ENCODE measurements at regions not wholly inside any gene's neighbourhood (a gene's known extent, or its start where the extent isn't known, plus 50 kb on each side); places are given as distances from the start of the nearest gene placed in this dataset.

GRCh38 chr1:112172294-112172882 is 182.9 kb upstream of the KCND3 start (continued):
- TF ChIP-seq ZNF584 (CRISPR knock-in tag; IDR thresholded peaks at IDR 0.05; ENCODE audit: low read depth): peak; percentile 78; the same call in 1 of the 2 replicates
- no peak for TF ChIP-seq ZNF717 (CRISPR knock-in tag; IDR thresholded peaks at IDR 0.05)
- no peak for TF ChIP-seq CC2D1A (IDR thresholded peaks at IDR 0.05)
- TF ChIP-seq ZNF780A (CRISPR knock-in tag; IDR thresholded peaks at IDR 0.05): no peak
- no peak for TF ChIP-seq ZNF444 (CRISPR knock-in tag; IDR thresholded peaks at IDR 0.05)
- no peak for TF ChIP-seq XRCC3 (IDR thresholded peaks at IDR 0.05)
- TF ChIP-seq, protein P1, sequence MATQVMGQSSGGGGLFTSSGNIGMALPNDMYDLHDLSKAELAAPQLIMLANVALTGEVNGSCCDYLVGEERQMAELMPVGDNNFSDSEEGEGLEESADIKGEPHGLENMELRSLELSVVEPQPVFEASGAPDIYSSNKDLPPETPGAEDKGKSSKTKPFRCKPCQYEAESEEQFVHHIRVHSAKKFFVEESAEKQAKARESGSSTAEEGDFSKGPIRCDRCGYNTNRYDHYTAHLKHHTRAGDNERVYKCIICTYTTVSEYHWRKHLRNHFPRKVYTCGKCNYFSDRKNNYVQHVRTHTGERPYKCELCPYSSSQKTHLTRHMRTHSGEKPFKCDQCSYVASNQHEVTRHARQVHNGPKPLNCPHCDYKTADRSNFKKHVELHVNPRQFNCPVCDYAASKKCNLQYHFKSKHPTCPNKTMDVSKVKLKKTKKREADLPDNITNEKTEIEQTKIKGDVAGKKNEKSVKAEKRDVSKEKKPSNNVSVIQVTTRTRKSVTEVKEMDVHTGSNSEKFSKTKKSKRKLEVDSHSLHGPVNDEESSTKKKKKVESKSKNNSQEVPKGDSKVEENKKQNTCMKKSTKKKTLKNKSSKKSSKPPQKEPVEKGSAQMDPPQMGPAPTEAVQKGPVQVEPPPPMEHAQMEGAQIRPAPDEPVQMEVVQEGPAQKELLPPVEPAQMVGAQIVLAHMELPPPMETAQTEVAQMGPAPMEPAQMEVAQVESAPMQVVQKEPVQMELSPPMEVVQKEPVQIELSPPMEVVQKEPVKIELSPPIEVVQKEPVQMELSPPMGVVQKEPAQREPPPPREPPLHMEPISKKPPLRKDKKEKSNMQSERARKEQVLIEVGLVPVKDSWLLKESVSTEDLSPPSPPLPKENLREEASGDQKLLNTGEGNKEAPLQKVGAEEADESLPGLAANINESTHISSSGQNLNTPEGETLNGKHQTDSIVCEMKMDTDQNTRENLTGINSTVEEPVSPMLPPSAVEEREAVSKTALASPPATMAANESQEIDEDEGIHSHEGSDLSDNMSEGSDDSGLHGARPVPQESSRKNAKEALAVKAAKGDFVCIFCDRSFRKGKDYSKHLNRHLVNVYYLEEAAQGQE (IDR thresholded peaks at IDR 0.05; ENCODE audit: borderline replicate concordance): peak; percentile 99
- TF ChIP-seq, protein P1 (CRISPR knock-in tag; IDR thresholded peaks at IDR 0.05; ENCODE audit: low read depth): peak; percentile 97
- peak; percentile 70 for TF ChIP-seq JUND (IDR thresholded peaks at IDR 0.05; ENCODE audit: borderline replicate concordance, low read depth, low read length)
- TF ChIP-seq JUND (tag; IDR thresholded peaks at IDR 0.05; ENCODE audit: borderline replicate concordance, low read depth, low read length): peak; percentile 61; the same call in 2 of the 3 replicates
- TF ChIP-seq HIVEP1 (CRISPR knock-in tag; IDR thresholded peaks at IDR 0.05): 0 out of 2 replicates have a peak, but pooled peaks have one; percentile 16
- peak; percentile 75; the same call in 1 of the 2 replicates for TF ChIP-seq HDAC2 (IDR thresholded peaks at IDR 0.05)
- TF ChIP-seq HMGN3 (IDR thresholded peaks at IDR 0.05; ENCODE audit: borderline replicate concordance, extremely low read depth, insufficient read length, low read depth, low read length): no peak
- no peak for TF ChIP-seq E2F8 (IDR thresholded peaks at IDR 0.05; ENCODE audit: low read depth, partially characterized antibody)
- TF ChIP-seq SMAD3 (CRISPR knock-in tag; conservative IDR thresholded peaks at IDR 0.05): 0 out of 2 replicates have a peak, but pooled peaks have one; percentile 40
- TF ChIP-seq RBM34 (IDR thresholded peaks at IDR 0.05; ENCODE audit: borderline replicate concordance, insufficient read depth, low read length): no peak
- no peak for TF ChIP-seq OTX1 (CRISPR knock-in tag; IDR thresholded peaks at IDR 0.05)
- no peak for TF ChIP-seq SIX5 (IDR thresholded peaks at IDR 0.05; ENCODE audit: borderline replicate concordance in 1 of 2, insufficient read depth in 1 of 2, low read depth in 1 of 2, low read length in 2 of 2)
- peak; percentile 74 for TF ChIP-seq BCL6 (CRISPR knock-in tag; IDR thresholded peaks at IDR 0.05)
- TF ChIP-seq ZNF3 (CRISPR knock-in tag; IDR thresholded peaks at IDR 0.05): no peak

Data from K562 (cell line).